IMR-90 (cell line): ENCODE measurements at regions not wholly inside any gene's neighbourhood (a gene's known extent, or its start where the extent isn't known, plus 50 kb on each side); places are given as distances from the start of the nearest gene placed in this dataset.

Experiments
- ATAC-seq: fragments of 200-7000 bp; cut with Tn5 transposase; 2 replicates; pipeline ENCODE4 v1.9.1; 2020; ENCODE audit warnings: low read depth, mild to moderate bottlenecking, moderate library complexity
- BruUV-seq: library from RNA; stranded (reverse); fragments of 400-500 nt; replicated peaks from 2 replicates; lab custom pipeline; 2021; lab: Mats Ljungman, UMichigan
- CTCF ChIA-PET: fragments of 300-600 bp; formaldehyde crosslinking; extraction: SDS; loops from one replicate; lab custom pipeline; 2021; ENCODE audit warnings: antibody characterized with exemption; lab: Yijun Ruan, JAX
- POLR2A ChIA-PET: fragments of 300-600 bp; sonication (Branson Sonifier 250); formaldehyde crosslinking; loops from one replicate; lab custom pipeline; 2022; ENCODE audit warnings: antibody characterized with exemption; ENCODE audit not compliant: unreplicated experiment; lab: Charles Lee
- DNase-seq: peaks from one replicate; pipeline ENCODE4 v3.0.0; 2013
- H2AFZ ChIP-seq: replicated peaks from 2 replicates; pipeline ENCODE3; 2013; ENCODE audit warnings: low read length, mild to moderate bottlenecking; ENCODE audit not compliant: poor library complexity
- H2AK5ac ChIP-seq: 2 replicates; pipeline ENCODE4 v1.6.1; 2013; ENCODE audit warnings: low read depth, low read length, inconsistent platforms
- H2AK9ac ChIP-seq: replicated peaks from 2 replicates; pipeline ENCODE3; 2013; ENCODE audit warnings: mild to moderate bottlenecking, low read depth, low read length, moderate library complexity; ENCODE audit not compliant: poor library complexity
- H2BK120ac ChIP-seq: 2 replicates; pipeline ENCODE4 v1.6.1; 2013; ENCODE audit warnings: low read depth, low read length, inconsistent platforms
- H2BK15ac ChIP-seq: 3 replicates; pipeline ENCODE4 v1.6.1; 2013; ENCODE audit warnings: low read depth, low read length, inconsistent platforms
- H2BK20ac ChIP-seq: 2 replicates; pipeline ENCODE4 v1.6.1; 2013; ENCODE audit warnings: low read depth, mild to moderate bottlenecking, inconsistent platforms, low read length, moderate library complexity
- H2BK5ac ChIP-seq: 2 replicates; pipeline ENCODE4 v1.6.1; 2013; ENCODE audit warnings: mild to moderate bottlenecking, low read depth, low read length, inconsistent platforms; ENCODE audit not compliant: poor library complexity, severe bottlenecking
- H3K14ac ChIP-seq: replicated peaks from 2 replicates; pipeline ENCODE4 v1.6.1; 2013; ENCODE audit warnings: low read depth, low read length, inconsistent platforms
- H3K18ac ChIP-seq: 2 replicates; pipeline ENCODE4 v1.6.1; 2013; ENCODE audit warnings: low read depth, low read length, control low read depth
- H3K23ac ChIP-seq: 2 replicates; pipeline ENCODE4 v1.6.1; 2013; ENCODE audit warnings: low read depth, low read length, inconsistent platforms
- H3K27ac ChIP-seq: 2 replicates; pipeline ENCODE4 v1.5.1; 2013; ENCODE audit warnings: mild to moderate bottlenecking, control low read depth, low read length; ENCODE audit not compliant: insufficient read depth
- H3K27me3 ChIP-seq: 2 replicates; pipeline ENCODE4 v1.6.1; 2013; ENCODE audit warnings: low read length; ENCODE audit not compliant: control insufficient read depth, insufficient read depth
- H3K36me3 ChIP-seq: 2 replicates; pipeline ENCODE4 v1.6.1; 2013; ENCODE audit warnings: low read length, mixed read lengths; ENCODE audit not compliant: control insufficient read depth, insufficient read depth
- H3K4ac ChIP-seq: 2 replicates; pipeline ENCODE4 v1.6.1; 2013; ENCODE audit warnings: low read depth, low read length, inconsistent platforms
- H3K4me1 ChIP-seq: 2 replicates; pipeline ENCODE4 v1.6.1; 2013; ENCODE audit warnings: low read length, mixed read lengths; ENCODE audit not compliant: control insufficient read depth, insufficient read depth
- H3K4me2 ChIP-seq: 2 replicates; pipeline ENCODE4 v1.6.1; 2013; ENCODE audit warnings: low read depth, mild to moderate bottlenecking, control low read depth, low read length, moderate library complexity
- H3K4me3 ChIP-seq: 2 replicates; pipeline ENCODE4 v1.5.1; 2013; ENCODE audit warnings: low read depth, mild to moderate bottlenecking, control low read depth, low read length, moderate library complexity; ENCODE audit not compliant: insufficient read depth
- H3K56ac ChIP-seq: 2 replicates; pipeline ENCODE4 v1.6.1; 2013; ENCODE audit warnings: low read length, inconsistent platforms; ENCODE audit not compliant: insufficient read depth; ENCODE audit errors: extremely low read depth
- H3K79me1 ChIP-seq, 2 experiments: 2 replicates each; pipeline ENCODE4 v1.6.1; 2013; ENCODE audit warnings: low read length in 2 of 2, inconsistent platforms in 1 of 2, low read depth in 1 of 2
- H3K9ac ChIP-seq: 2 replicates; pipeline ENCODE4 v1.6.1; 2013; ENCODE audit warnings: low read depth, low read length, control low read depth
- H3K9me1 ChIP-seq: 2 replicates; pipeline ENCODE4 v1.6.1; 2013; ENCODE audit warnings: low read length, inconsistent platforms; ENCODE audit not compliant: insufficient read depth
- H3K9me3 ChIP-seq: 2 replicates; pipeline ENCODE4 v1.6.1; 2013; ENCODE audit warnings: low read length; ENCODE audit not compliant: control insufficient read depth, insufficient read depth
- H4K20me1 ChIP-seq: 2 replicates; pipeline ENCODE4 v1.6.1; 2013; ENCODE audit warnings: low read length, inconsistent platforms; ENCODE audit not compliant: insufficient read depth
- H4K5ac ChIP-seq: 2 replicates; pipeline ENCODE4 v1.6.1; 2013; ENCODE audit warnings: mild to moderate bottlenecking, low read depth, low read length, control low read depth
- H4K8ac ChIP-seq, 2 experiments: 2 replicates each; pipeline ENCODE4 v1.6.1; 2013; ENCODE audit warnings: low read depth in 2 of 2, low read length in 2 of 2, control low read depth in 1 of 2, inconsistent platforms in 1 of 2
- H4K91ac ChIP-seq: 2 replicates; pipeline ENCODE4 v1.6.1; 2013; ENCODE audit warnings: low read depth, low read length, inconsistent platforms; ENCODE audit not compliant: insufficient read depth
- BHLHE40 ChIP-seq: fragments of 150-350 bp; IDR thresholded peaks from 2 replicates; pipeline ENCODE4 v1.6.1; 2016; ENCODE audit warnings: mild to moderate bottlenecking, low read depth, low read length
- CEBPB ChIP-seq: IDR thresholded peaks from 2 replicates; pipeline ENCODE4 v1.6.1; 2012; ENCODE audit warnings: low read depth, low read length, improper control_type of control experiment
- CHD1 ChIP-seq: IDR thresholded peaks from 2 replicates; pipeline ENCODE4 v1.6.1; 2012; ENCODE audit warnings: low read depth, low read length, improper control_type of control experiment
- FOS ChIP-seq: fragments of 150-350 bp; IDR thresholded peaks from 2 replicates; pipeline ENCODE4 v1.6.1; 2016; ENCODE audit warnings: low read depth, low read length
- MAFK ChIP-seq: IDR thresholded peaks from 2 replicates; pipeline ENCODE4 v1.6.1; 2012; ENCODE audit warnings: low read depth, low read length, improper control_type of control experiment
- MAZ ChIP-seq: IDR thresholded peaks from 2 replicates; pipeline ENCODE4 v1.6.1; 2012; ENCODE audit warnings: low read depth, mild to moderate bottlenecking, low read length, improper control_type of control experiment, moderate library complexity, borderline replicate concordance
- MXI1 ChIP-seq: IDR thresholded peaks from 2 replicates; pipeline ENCODE4 v1.6.1; 2012; ENCODE audit warnings: low read depth, mild to moderate bottlenecking, low read length, moderate library complexity, borderline replicate concordance
- NFE2L2 ChIP-seq: fragments of 150-350 bp; IDR thresholded peaks from 2 replicates; pipeline ENCODE4 v1.6.1; 2016; ENCODE audit warnings: low read depth, mild to moderate bottlenecking, low read length
- POLR2A ChIP-seq: IDR thresholded peaks from 2 replicates; pipeline ENCODE4 v1.6.1; 2012; ENCODE audit warnings: mild to moderate bottlenecking, low read depth, low read length
- RAD21 ChIP-seq: IDR thresholded peaks from 2 replicates; pipeline ENCODE4 v1.6.1; 2012; ENCODE audit warnings: low read length, improper control_type of control experiment
- RCOR1 ChIP-seq: IDR thresholded peaks from 2 replicates; pipeline ENCODE4 v1.6.1; 2012; ENCODE audit warnings: mild to moderate bottlenecking, low read length, improper control_type of control experiment; ENCODE audit not compliant: insufficient replicate concordance
- RFX5 ChIP-seq: IDR thresholded peaks from 2 replicates; pipeline ENCODE4 v1.8.0; 2012; ENCODE audit warnings: low read depth, mild to moderate bottlenecking, low read length, moderate library complexity
- SMC3 ChIP-seq: fragments of 150-350 bp; IDR thresholded peaks from 2 replicates; pipeline ENCODE4 v1.6.1; 2016; ENCODE audit warnings: low read depth, mild to moderate bottlenecking, antibody characterized with exemption, low read length, moderate library complexity
- WGBS, 2 experiments: methylation state at CpG; one replicate each; pipeline versions ENCODE4 v1.1.5 to v1.1.7; 2013; ENCODE audit warnings: missing lambda C conversion rate in 2 of 2; ENCODE audit not compliant: insufficient read length in 1 of 2; ENCODE audit errors: extremely low coverage in 2 of 2; 5-methylcytosine and 5-hydroxymethylcytosine counted together
- dilution Hi-C: fragments of 300-500 bp; cut with HindIII; formaldehyde crosslinking; loops from one replicate; pipeline ENCODE4 v1.14.3; 2018; ENCODE audit warnings: low sequenced_read_pairs; ENCODE audit not compliant: unreplicated experiment
- in situ Hi-C: fragments of 300-500 bp; cut with MboI; formaldehyde crosslinking; loops from 3 replicates; pipeline ENCODE4 v1.14.3; 2019; ENCODE audit warnings: low sequenced_read_pairs, inconsistent platforms, mixed read lengths
- intact Hi-C: fragments of 100-400 bp; cut with micrococcal nuclease; formaldehyde crosslinking; loops from 2 replicates; pipeline ENCODE4 v1.10.0; 2022
- TF ChIP-seq, protein P1 (sequence below): conservative IDR thresholded peaks from 2 replicates; pipeline ENCODE4 v1.5.1; 2012; ENCODE audit warnings: mild to moderate bottlenecking, low read depth, low read length, improper control_type of control experiment
- TF ChIP-seq, protein P2 (sequence below): fragments of 150-350 bp; IDR thresholded peaks from 2 replicates; pipeline ENCODE4 v1.6.1; 2016; ENCODE audit warnings: low read depth, mild to moderate bottlenecking, low read length, moderate library complexity, borderline replicate concordance
- TF ChIP-seq, protein P3 (sequence below): fragments of 150-350 bp; IDR thresholded peaks from 2 replicates; pipeline ENCODE4 v1.6.1; 2017; ENCODE audit warnings: mild to moderate bottlenecking, antibody characterized with exemption, low read length, low read depth

DNA sequence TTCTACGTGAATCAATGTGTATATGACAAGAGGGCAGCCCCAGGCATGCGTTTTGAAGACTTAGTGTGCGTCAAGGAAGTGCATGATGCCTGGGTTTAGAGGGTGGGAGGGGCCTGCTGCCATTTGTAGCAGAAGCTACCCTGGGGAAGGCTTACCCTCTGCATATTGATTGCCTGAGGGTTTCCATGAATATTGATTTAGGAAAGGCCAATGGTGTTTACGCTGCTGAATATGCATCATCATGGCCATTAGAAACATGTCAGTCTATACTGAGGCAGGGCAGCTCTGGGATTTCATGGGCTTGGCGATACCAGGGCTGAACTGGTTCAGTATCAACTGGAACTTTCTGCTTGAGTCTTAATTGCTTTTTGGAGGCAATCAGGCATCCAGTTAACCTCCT, 259.3 kb downstream of the DCDC2C start:
- Histone ChIP-seq H3K27ac (no peak overlapping the region), H3K27me3 (no peaks in the 10 kb centered on the region), H3K79me1 (no peaks in the 10 kb centered on the region), H3K18ac (no peak overlapping the region), H4K5ac (no peak overlapping the region), H2BK5ac (no peak overlapping the region), H2BK120ac (no peak overlapping the region), H3K4me2 (no peak overlapping the region), H3K4ac (no peak overlapping the region), H4K8ac (no peak overlapping the region), H2AFZ (no peak overlapping the region), H3K9me3 (peaks cover 12% of the 10 kb centered on the region), H3K56ac (no peak overlapping the region), H4K20me1 (no peaks in the 10 kb centered on the region), H3K9ac (no peak overlapping the region), H3K9me1 (no peaks in the 10 kb centered on the region), H2BK20ac (no peak overlapping the region), H4K91ac (no peak overlapping the region), H2AK5ac (no peak overlapping the region), H3K4me3 (no peak overlapping the region), H3K23ac (no peak overlapping the region), H2AK9ac (no peak overlapping the region), H2BK15ac (no peak overlapping the region), H3K4me1 (no peaks in the 10 kb centered on the region), H3K14ac (no peak overlapping the region), H3K36me3 (no peaks in the 10 kb centered on the region)
- TF ChIP-seq RFX5: no peak
- TF ChIP-seq CHD1: no peak
- TF ChIP-seq RCOR1: no peak
- TF ChIP-seq MAFK: no peak
- no peak for TF ChIP-seq NFE2L2
- TF ChIP-seq POLR2A: no peak
- TF ChIP-seq FOS: no peak
- TF ChIP-seq SMC3: no peak
- TF ChIP-seq, protein P1, sequence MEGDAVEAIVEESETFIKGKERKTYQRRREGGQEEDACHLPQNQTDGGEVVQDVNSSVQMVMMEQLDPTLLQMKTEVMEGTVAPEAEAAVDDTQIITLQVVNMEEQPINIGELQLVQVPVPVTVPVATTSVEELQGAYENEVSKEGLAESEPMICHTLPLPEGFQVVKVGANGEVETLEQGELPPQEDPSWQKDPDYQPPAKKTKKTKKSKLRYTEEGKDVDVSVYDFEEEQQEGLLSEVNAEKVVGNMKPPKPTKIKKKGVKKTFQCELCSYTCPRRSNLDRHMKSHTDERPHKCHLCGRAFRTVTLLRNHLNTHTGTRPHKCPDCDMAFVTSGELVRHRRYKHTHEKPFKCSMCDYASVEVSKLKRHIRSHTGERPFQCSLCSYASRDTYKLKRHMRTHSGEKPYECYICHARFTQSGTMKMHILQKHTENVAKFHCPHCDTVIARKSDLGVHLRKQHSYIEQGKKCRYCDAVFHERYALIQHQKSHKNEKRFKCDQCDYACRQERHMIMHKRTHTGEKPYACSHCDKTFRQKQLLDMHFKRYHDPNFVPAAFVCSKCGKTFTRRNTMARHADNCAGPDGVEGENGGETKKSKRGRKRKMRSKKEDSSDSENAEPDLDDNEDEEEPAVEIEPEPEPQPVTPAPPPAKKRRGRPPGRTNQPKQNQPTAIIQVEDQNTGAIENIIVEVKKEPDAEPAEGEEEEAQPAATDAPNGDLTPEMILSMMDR: no peak
- no peak for TF ChIP-seq MXI1
- TF ChIP-seq BHLHE40: no peak
- no peak for TF ChIP-seq MAZ
- TF ChIP-seq CEBPB: no peak
- TF ChIP-seq, protein P2, sequence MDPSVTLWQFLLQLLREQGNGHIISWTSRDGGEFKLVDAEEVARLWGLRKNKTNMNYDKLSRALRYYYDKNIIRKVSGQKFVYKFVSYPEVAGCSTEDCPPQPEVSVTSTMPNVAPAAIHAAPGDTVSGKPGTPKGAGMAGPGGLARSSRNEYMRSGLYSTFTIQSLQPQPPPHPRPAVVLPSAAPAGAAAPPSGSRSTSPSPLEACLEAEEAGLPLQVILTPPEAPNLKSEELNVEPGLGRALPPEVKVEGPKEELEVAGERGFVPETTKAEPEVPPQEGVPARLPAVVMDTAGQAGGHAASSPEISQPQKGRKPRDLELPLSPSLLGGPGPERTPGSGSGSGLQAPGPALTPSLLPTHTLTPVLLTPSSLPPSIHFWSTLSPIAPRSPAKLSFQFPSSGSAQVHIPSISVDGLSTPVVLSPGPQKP: no peak
- TF ChIP-seq RAD21: no peak
- TF ChIP-seq, protein P3, sequence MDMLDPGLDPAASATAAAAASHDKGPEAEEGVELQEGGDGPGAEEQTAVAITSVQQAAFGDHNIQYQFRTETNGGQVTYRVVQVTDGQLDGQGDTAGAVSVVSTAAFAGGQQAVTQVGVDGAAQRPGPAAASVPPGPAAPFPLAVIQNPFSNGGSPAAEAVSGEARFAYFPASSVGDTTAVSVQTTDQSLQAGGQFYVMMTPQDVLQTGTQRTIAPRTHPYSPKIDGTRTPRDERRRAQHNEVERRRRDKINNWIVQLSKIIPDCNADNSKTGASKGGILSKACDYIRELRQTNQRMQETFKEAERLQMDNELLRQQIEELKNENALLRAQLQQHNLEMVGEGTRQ: no peak
- in situ Hi-C loops (loop anchor here (25.0 kb wide), 1 partner anchor 1950 kb away; no protein-coding TSS in a partner anchor), dilution Hi-C loops (no loop called here), intact Hi-C loops (no loop called here)
- POLR2A ChIA-PET: no interaction called here
- no TSS peak for BruUV-seq
- CTCF ChIA-PET: no interaction called here
- ATAC-seq (no peak), DNase-seq (no peak)
- no CpG with 5 or more reads among the region's 5 CpGs for WGBS, 2 experiments
